Neuronal stem cell (in vitro differentiated cells): ENCODE measurements at regions not wholly inside any gene's neighbourhood (a gene's known extent, or its start where the extent isn't known, plus 50 kb on each side); places are given as distances from the start of the nearest gene placed in this dataset.

Experiments
- DNase-seq: peaks from one replicate; pipeline ENCODE4 v3.0.0-alpha.2; 2013; ENCODE audit warnings: low spot score
- H2AFZ ChIP-seq: one replicate; pipeline ENCODE4 v1.6.1; 2013; ENCODE audit warnings: mild to moderate bottlenecking, low read length, inconsistent platforms
- H2AK5ac ChIP-seq: 2 replicates; pipeline ENCODE4 v1.6.1; 2013; ENCODE audit warnings: low read depth, mild to moderate bottlenecking, inconsistent platforms, low read length, moderate library complexity, mixed read lengths
- H2BK120ac ChIP-seq: 2 replicates; pipeline ENCODE4 v1.6.1; 2013; ENCODE audit warnings: low read depth, mild to moderate bottlenecking, inconsistent platforms, low read length, moderate library complexity, mixed read lengths
- H2BK12ac ChIP-seq: one replicate; pipeline ENCODE4 v1.6.1; 2013; ENCODE audit warnings: low read length, inconsistent platforms
- H2BK15ac ChIP-seq: 2 replicates; pipeline ENCODE4 v1.6.1; 2013; ENCODE audit warnings: mild to moderate bottlenecking, low read length, inconsistent platforms, mixed read lengths
- H2BK5ac ChIP-seq: one replicate; pipeline ENCODE4 v1.6.1; 2013; ENCODE audit warnings: inconsistent platforms, mild to moderate bottlenecking, low read length, moderate library complexity
- H3K14ac ChIP-seq: one replicate; pipeline ENCODE4 v1.6.1; 2013; ENCODE audit warnings: low read length, inconsistent platforms
- H3K18ac ChIP-seq: 2 replicates; pipeline ENCODE4 v1.6.1; 2013; ENCODE audit warnings: low read length, inconsistent platforms
- H3K23ac ChIP-seq: 2 replicates; pipeline ENCODE4 v1.6.1; 2013; ENCODE audit warnings: low read depth, mild to moderate bottlenecking, mixed read lengths, low read length, inconsistent platforms; ENCODE audit not compliant: poor library complexity
- H3K27ac ChIP-seq: replicated peaks from 3 replicates; pipeline ENCODE4 v1.5.1; 2013; ENCODE audit warnings: low read length, inconsistent platforms
- H3K27me3 ChIP-seq, 3 experiments: 2 replicates each; pipeline ENCODE4 v1.6.1; 2013; ENCODE audit warnings: low read length in 3 of 3, mild to moderate bottlenecking in 2 of 3, inconsistent platforms in 1 of 3, low read depth in 1 of 3, mixed read lengths in 1 of 3, moderate library complexity in 1 of 3; ENCODE audit not compliant: control insufficient read depth in 3 of 3, insufficient read depth in 3 of 3
- H3K36me3 ChIP-seq, 2 donors: replicated peaks in 1 of 2; 2 replicates each; pipeline ENCODE4 v1.6.1; 2013; ENCODE audit warnings: low read length in 2 of 2; ENCODE audit not compliant: control insufficient read depth in 2 of 2, insufficient read depth in 2 of 2
- H3K4ac ChIP-seq: 2 replicates; pipeline ENCODE4 v1.6.1; 2013; ENCODE audit warnings: inconsistent platforms, mild to moderate bottlenecking, low read length, moderate library complexity
- H3K4me1 ChIP-seq, 2 donors: 1 replicate in 1 of 2; 2 replicates in 1 of 2; pipeline ENCODE4 v1.6.1; 2013; ENCODE audit warnings: low read length in 2 of 2, low read depth in 1 of 2; ENCODE audit not compliant: control insufficient read depth in 2 of 2, insufficient read depth in 1 of 2
- H3K4me2 ChIP-seq: one replicate; pipeline ENCODE4 v1.6.1; 2013; ENCODE audit warnings: mild to moderate bottlenecking, low read length, inconsistent platforms; ENCODE audit not compliant: insufficient read depth, poor library complexity, severe bottlenecking
- H3K4me3 ChIP-seq, 2 donors: 2 replicates each; pipeline ENCODE4 v1.5.1; 2013; ENCODE audit warnings: low read length in 2 of 2, mild to moderate bottlenecking in 2 of 2, inconsistent platforms in 1 of 2, moderate library complexity in 1 of 2
- H3K79me1 ChIP-seq: one replicate; pipeline ENCODE4 v1.6.1; 2013; ENCODE audit warnings: low read depth, mild to moderate bottlenecking, inconsistent platforms, low read length, moderate library complexity
- H3K9ac ChIP-seq: one replicate; pipeline ENCODE4 v1.6.1; 2013; ENCODE audit warnings: mild to moderate bottlenecking, low read depth, low read length, inconsistent platforms; ENCODE audit not compliant: poor library complexity
- H3K9me3 ChIP-seq, 2 donors: replicated peaks in 1 of 2; 2 replicates each; pipeline versions ENCODE3 to v1.6.1; 2013; ENCODE audit warnings: low read length in 2 of 2, mild to moderate bottlenecking in 2 of 2, inconsistent platforms in 1 of 2, low read depth in 1 of 2, mixed read lengths in 1 of 2, moderate library complexity in 1 of 2; ENCODE audit not compliant: control insufficient read depth in 2 of 2, insufficient read depth in 1 of 2
- H4K8ac ChIP-seq: one replicate; pipeline ENCODE4 v1.6.1; 2013; ENCODE audit warnings: low read depth, mild to moderate bottlenecking, inconsistent platforms, low read length, moderate library complexity
- H4K91ac ChIP-seq: one replicate; pipeline ENCODE4 v1.6.1; 2013; ENCODE audit warnings: low read length, low read depth, mild to moderate bottlenecking, inconsistent platforms; ENCODE audit not compliant: poor library complexity
- WGBS, 2 donors: extraction: QIAGEN DNeasy Blood & Tissue Kit; methylation state at CpG; one replicate each; pipeline ENCODE4 v1.1.7; 2013; ENCODE audit warnings: missing lambda C conversion rate in 2 of 2, mixed read lengths in 1 of 2; ENCODE audit not compliant: insufficient read length in 2 of 2, insufficient replicate concordance in 1 of 2; ENCODE audit errors: extremely low coverage in 2 of 2; 5-methylcytosine and 5-hydroxymethylcytosine counted together

DNA sequence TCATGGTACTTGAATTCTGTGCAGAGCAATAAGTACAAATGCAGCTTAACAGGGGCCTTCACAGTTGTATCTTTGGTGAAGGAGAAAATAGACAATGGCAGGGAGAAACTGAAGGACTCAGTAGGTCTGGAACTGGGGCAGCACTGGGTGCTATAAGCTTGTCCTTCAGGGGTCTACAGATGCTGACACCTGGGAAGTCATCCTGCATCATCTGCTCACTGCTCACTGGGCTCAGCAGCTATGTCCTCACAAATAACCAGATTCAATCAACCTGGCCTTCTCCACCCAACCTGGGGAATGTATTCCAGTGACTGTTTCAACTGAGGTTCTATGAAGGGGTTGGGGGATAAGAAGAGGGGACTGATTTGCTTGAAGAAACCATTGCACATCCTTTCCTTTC, 117.0 kb downstream of the ZNF280B start:
- no peaks in the 10 kb centered on the region for H3K79me1 ChIP-seq
- no peak overlapping the region for H3K18ac ChIP-seq
- no peak overlapping the region for H2BK120ac ChIP-seq
- H3K27me3 ChIP-seq = peaks cover 0 to 11% (median 0%) of the 10 kb centered on the region in 3 experiments
- H4K91ac ChIP-seq = no peak overlapping the region
- peaks cover 0 to 8% of the 10 kb centered on the region in 2 donors for H3K9me3 ChIP-seq
- H3K14ac ChIP-seq = no peak overlapping the region
- no peak overlapping the region for H2AFZ ChIP-seq
- H3K4me1 ChIP-seq = no peaks in the 10 kb centered on the region
- no peak overlapping the region for H2BK15ac ChIP-seq
- H3K23ac ChIP-seq = no peak overlapping the region
- H3K4me3 ChIP-seq = no peak overlapping the region
- H3K4me2 ChIP-seq = no peak overlapping the region
- no peak overlapping the region for H3K4ac ChIP-seq
- H4K8ac ChIP-seq = no peak overlapping the region
- no peak for DNase-seq
- no peak overlapping the region for H2BK5ac ChIP-seq
- no peak overlapping the region for H2BK12ac ChIP-seq
- H3K36me3 ChIP-seq = no peaks in the 10 kb centered on the region
- no peak overlapping the region for H2AK5ac ChIP-seq
- H3K27ac ChIP-seq = no peak overlapping the region
- no peak overlapping the region for H3K9ac ChIP-seq

DNA sequence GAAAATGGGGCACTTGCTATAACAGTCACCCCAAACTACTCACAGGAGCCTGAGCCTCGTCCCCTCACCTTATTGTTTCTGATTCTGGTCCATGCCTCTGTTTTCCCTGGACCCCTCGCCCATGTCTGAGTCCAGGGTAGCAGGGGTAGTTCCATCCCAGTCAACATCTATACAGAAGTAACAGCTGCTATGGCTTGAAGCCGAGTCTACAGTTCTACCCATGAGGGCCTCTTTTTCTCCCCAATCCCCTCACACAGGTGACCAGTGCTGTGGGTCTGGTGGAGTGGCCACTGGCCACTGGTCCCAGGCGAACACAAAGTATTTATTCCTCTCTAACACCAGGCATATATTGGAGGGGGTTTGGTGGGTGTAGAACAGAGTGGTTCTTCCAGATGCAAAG, 116.4 kb downstream of the ZNF280B start:
- Histone ChIP-seq H3K9ac (no peak overlapping the region), H4K8ac (no peak overlapping the region), H4K91ac (no peak overlapping the region), H2AK5ac (no peak overlapping the region), H3K27me3 (peaks cover 0 to 10% (median 0%) of the 10 kb centered on the region in 3 experiments), H3K4me1 (peaks cover 5 to 6% of the 10 kb centered on the region in 2 donors), H2AFZ (no peak overlapping the region), H3K9me3 (peaks cover 0 to 8% of the 10 kb centered on the region in 2 donors), H2BK120ac (no peak overlapping the region), H3K79me1 (no peaks in the 10 kb centered on the region), H3K4me2 (no peak overlapping the region), H3K23ac (no peak overlapping the region), H2BK15ac (no peak overlapping the region), H2BK12ac (no peak overlapping the region), H3K4ac (no peak overlapping the region), H3K18ac (no peak overlapping the region), H3K27ac (no peak overlapping the region), H3K36me3 (no peaks in the 10 kb centered on the region), H2BK5ac (no peak overlapping the region), H3K4me3 (no peak overlapping the region), H3K14ac (no peak overlapping the region)
- no peak for DNase-seq
- no CpG with 5 or more reads among the region's 4 CpGs for WGBS, 2 donors

DNA sequence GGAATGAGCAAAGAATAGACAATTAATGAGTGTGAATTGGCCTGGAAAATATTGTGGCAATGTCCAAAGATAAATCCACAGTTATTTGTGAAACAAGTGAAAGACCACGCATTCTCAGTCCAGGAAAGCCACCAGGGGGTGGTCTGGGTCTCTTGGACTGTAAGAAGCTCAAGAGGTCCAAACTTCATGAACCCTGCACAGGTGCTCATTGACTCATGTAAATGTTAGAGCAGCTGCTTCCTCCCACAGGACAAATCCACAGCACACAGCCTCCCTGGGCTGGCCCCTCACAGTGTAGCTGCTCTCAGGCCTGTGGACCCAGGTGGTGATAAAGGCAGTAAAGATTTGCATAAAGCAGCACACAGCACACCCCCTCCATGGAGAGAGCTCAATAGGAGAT, 114.0 kb downstream of the ZNF280B start:
- DNase-seq = no peak

GRCh38 chr22:22395245-22395644, 113.3 kb downstream of the ZNF280B start:
- Histone ChIP-seq H2BK12ac (no peak overlapping the region), H3K23ac (no peak overlapping the region), H3K4me1 (peaks cover 10 to 14% of the 10 kb centered on the region in 2 donors), H2AK5ac (no peak overlapping the region), H2BK120ac (no peak overlapping the region), H3K27me3 (peaks cover 0 to 4% (median 0%) of the 10 kb centered on the region in 3 experiments), H3K4me3 (no peak overlapping the region), H3K4me2 (no peak overlapping the region), H2BK5ac (no peak overlapping the region), H3K27ac (no peak overlapping the region), H4K8ac (no peak overlapping the region), H2BK15ac (no peak overlapping the region), H3K18ac (no peak overlapping the region), H3K4ac (no peak overlapping the region), H4K91ac (no peak overlapping the region), H3K9me3 (peaks cover 0 to 8% of the 10 kb centered on the region in 2 donors), H3K9ac (no peak overlapping the region), H2AFZ (no peak overlapping the region), H3K14ac (no peak overlapping the region), H3K36me3 (no peaks in the 10 kb centered on the region), H3K79me1 (no peaks in the 10 kb centered on the region)
- DNase-seq = no peak
- WGBS, 2 donors = no CpG with 5 or more reads among the region's 3 CpGs

More for the DNA sequence above, 114.0 kb downstream of the ZNF280B start:
- no peak overlapping the region for H3K4me3 ChIP-seq
- no peak overlapping the region for H2BK120ac ChIP-seq
- no peak overlapping the region for H2BK5ac ChIP-seq
- H2BK15ac ChIP-seq = no peak overlapping the region
- no peak overlapping the region for H3K23ac ChIP-seq
- WGBS, 2 donors = no CpG with 5 or more reads among the region's 1 CpG
- no peak overlapping the region for H3K4me2 ChIP-seq
- H3K4ac ChIP-seq = no peak overlapping the region
- H3K27me3 ChIP-seq = peaks cover 0 to 4% (median 0%) of the 10 kb centered on the region in 3 experiments
- H4K91ac ChIP-seq = no peak overlapping the region
- H3K18ac ChIP-seq = no peak overlapping the region
- H4K8ac ChIP-seq = no peak overlapping the region
- H3K14ac ChIP-seq = no peak overlapping the region
- no peak overlapping the region for H3K9ac ChIP-seq
- H2AK5ac ChIP-seq = no peak overlapping the region
- H3K79me1 ChIP-seq = no peaks in the 10 kb centered on the region
- no peak overlapping the region for H3K27ac ChIP-seq
- no peak overlapping the region for H2AFZ ChIP-seq
- no peaks in the 10 kb centered on the region for H3K36me3 ChIP-seq
- H2BK12ac ChIP-seq = no peak overlapping the region
- peaks cover 0 to 8% of the 10 kb centered on the region in 2 donors for H3K9me3 ChIP-seq
- H3K4me1 ChIP-seq = peaks cover 10 to 14% of the 10 kb centered on the region in 2 donors
